ENCODE measurements at regions not wholly inside any gene's neighbourhood (a gene's known extent, or its start where the extent isn't known, plus 50 kb on each side); places are given as distances from the start of the nearest gene placed in this dataset.

- no peak for TF ChIP-seq CTCF (IDR thresholded peaks at IDR 0.05)
- TF ChIP-seq POLR2A (IDR thresholded peaks at IDR 0.05): no peak
These were observed 552.0 kb upstream of the CLINT1 start for GRCh38 chr5:158410976-158411375.

Data from thyroid gland (tissue), 4 donors.